Mucosa of descending colon (tissue), 3 donors: ENCODE measurements at regions not wholly inside any gene's neighbourhood (a gene's known extent, or its start where the extent isn't known, plus 50 kb on each side); places are given as distances from the start of the nearest gene placed in this dataset.

Experiments
- ATAC-seq: fragments of 200-7000 bp; cut with Tn5 transposase; one replicate; pipeline ENCODE4 v1.9.1; 2020; ENCODE audit warnings: mild to moderate bottlenecking, moderate library complexity
- DNase-seq, 3 donors: peaks; one replicate each; pipeline ENCODE4 v3.0.0-alpha.2; 2020
- H3K36me3 ChIP-seq: fragments of 200-600 bp; one replicate; pipeline ENCODE4 v1.8.0; 2021; ENCODE audit warnings: low read depth, mild to moderate bottlenecking
- H3K4me1 ChIP-seq: fragments of 200-600 bp; one replicate; pipeline ENCODE4 v1.8.0; 2021; ENCODE audit warnings: low read depth, mild to moderate bottlenecking
- H3K4me3 ChIP-seq: fragments of 200-600 bp; one replicate; pipeline ENCODE4 v1.8.0; 2021; ENCODE audit warnings: mild to moderate bottlenecking
- H3K9me3 ChIP-seq: fragments of 200-600 bp; one replicate; pipeline ENCODE4 v1.8.0; 2021; ENCODE audit warnings: mild to moderate bottlenecking
- intact Hi-C, 2 donors: fragments of 100-400 bp; cut with DNase I in 1 of 2; cut with micrococcal nuclease in 1 of 2; formaldehyde crosslinking; loops; one replicate each; pipeline versions ENCODE4 v1.11.0 to v1.11.1; 2022; cut with DNase I, micrococcal nuclease
- TF ChIP-seq, protein P1 (sequence below): fragments of 200-600 bp; IDR thresholded peaks from one replicate; pipeline ENCODE4 v1.8.0; 2022; ENCODE audit warnings: antibody characterized with exemption, mild to moderate bottlenecking
- donor health status: DM: no; HTN: no; CAD: no; lungs with moderate emphysema.
- donor health status: DM: no; HTN: no; CAD: no.
- donor health status: DM: no; HTN: yes; CAD: no.

GRCh38 chr11:30725645-30726195 is 139.6 kb upstream of the MPPED2 start:
- intact Hi-C loops = no loop called here
- H3K4me3 ChIP-seq = no peak overlapping the region
- DNase-seq = no peak
- H3K36me3 ChIP-seq = no peaks in the 10 kb centered on the region
- ATAC-seq = no peak
- no peaks in the 10 kb centered on the region for H3K4me1 ChIP-seq
- H3K9me3 ChIP-seq = no peaks in the 10 kb centered on the region
- TF ChIP-seq, protein P1, sequence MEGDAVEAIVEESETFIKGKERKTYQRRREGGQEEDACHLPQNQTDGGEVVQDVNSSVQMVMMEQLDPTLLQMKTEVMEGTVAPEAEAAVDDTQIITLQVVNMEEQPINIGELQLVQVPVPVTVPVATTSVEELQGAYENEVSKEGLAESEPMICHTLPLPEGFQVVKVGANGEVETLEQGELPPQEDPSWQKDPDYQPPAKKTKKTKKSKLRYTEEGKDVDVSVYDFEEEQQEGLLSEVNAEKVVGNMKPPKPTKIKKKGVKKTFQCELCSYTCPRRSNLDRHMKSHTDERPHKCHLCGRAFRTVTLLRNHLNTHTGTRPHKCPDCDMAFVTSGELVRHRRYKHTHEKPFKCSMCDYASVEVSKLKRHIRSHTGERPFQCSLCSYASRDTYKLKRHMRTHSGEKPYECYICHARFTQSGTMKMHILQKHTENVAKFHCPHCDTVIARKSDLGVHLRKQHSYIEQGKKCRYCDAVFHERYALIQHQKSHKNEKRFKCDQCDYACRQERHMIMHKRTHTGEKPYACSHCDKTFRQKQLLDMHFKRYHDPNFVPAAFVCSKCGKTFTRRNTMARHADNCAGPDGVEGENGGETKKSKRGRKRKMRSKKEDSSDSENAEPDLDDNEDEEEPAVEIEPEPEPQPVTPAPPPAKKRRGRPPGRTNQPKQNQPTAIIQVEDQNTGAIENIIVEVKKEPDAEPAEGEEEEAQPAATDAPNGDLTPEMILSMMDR = no peak

DNA sequence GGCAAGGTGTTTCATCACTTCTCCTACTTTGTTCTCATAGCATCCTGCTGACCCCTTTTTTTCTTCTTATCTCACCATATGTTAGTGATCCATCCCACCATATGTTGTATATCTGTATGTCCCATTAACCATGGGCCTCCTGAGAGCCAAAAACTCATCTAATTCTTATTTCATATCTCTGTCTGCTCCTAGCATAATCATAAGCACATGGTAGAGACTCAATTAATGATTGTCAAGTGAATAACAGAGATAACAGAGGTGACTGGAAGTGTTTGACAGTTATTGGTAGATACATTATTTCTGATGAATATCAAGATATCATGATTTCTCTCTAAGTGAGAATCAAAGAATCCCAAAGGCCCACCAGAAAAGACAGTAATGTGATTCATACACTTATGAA is 138.1 kb upstream of the MPPED2 start:
- DNase-seq = no peak
- H3K4me3 ChIP-seq = no peak overlapping the region
- intact Hi-C loops = no loop called here
- no peaks in the 10 kb centered on the region for H3K9me3 ChIP-seq
- TF ChIP-seq, protein P1 = no peak
- no peak for ATAC-seq
- no peaks in the 10 kb centered on the region for H3K4me1 ChIP-seq
- no peaks in the 10 kb centered on the region for H3K36me3 ChIP-seq

- ATAC-seq = no peak
- no peak for DNase-seq
- intact Hi-C loops = no loop called here
- TF ChIP-seq, protein P1 = no peak
- H3K9me3 ChIP-seq = no peaks in the 10 kb centered on the region
- no peaks in the 10 kb centered on the region for H3K36me3 ChIP-seq
- H3K4me1 ChIP-seq = no peaks in the 10 kb centered on the region
- H3K4me3 ChIP-seq = no peak overlapping the region
These were observed 133.2 kb upstream of the MPPED2 start for GRCh38 chr11:30719371-30719770.

- TF ChIP-seq, protein P1 = no peak
- Histone ChIP-seq H3K4me1 (no peaks in the 10 kb centered on the region), H3K9me3 (no peaks in the 10 kb centered on the region), H3K36me3 (no peaks in the 10 kb centered on the region), H3K4me3 (no peak overlapping the region)
- no peak for ATAC-seq
- intact Hi-C loops = no loop called here
- no peak for DNase-seq
These were observed 131.5 kb upstream of the MPPED2 start for GRCh38 chr11:30717641-30718040.

DNA sequence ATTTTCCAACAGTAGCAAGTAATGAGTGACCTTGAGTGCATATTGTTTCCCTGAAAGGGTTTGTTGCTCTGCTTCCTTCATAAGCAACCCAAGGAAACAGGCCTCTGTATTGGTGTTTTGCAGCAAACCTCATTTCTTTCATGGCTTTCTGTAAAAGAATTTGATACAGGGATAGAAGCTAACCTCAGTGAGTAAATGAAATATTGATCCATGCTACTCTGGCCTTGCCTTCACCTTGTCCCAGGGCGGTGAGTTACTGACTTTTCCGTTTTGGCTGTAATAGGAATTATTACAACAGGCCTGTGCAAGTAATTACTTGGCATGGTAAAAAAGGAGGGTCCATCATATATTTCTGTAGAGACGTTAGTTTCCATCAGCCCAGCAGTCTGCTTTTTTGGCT is 130.9 kb upstream of the MPPED2 start:
- Histone ChIP-seq H3K36me3 (no peaks in the 10 kb centered on the region), H3K4me3 (no peak overlapping the region), H3K4me1 (no peaks in the 10 kb centered on the region), H3K9me3 (no peaks in the 10 kb centered on the region)
- ATAC-seq (no peak), DNase-seq (no peak)
- TF ChIP-seq, protein P1 = no peak
- intact Hi-C loops = no loop called here

DNA sequence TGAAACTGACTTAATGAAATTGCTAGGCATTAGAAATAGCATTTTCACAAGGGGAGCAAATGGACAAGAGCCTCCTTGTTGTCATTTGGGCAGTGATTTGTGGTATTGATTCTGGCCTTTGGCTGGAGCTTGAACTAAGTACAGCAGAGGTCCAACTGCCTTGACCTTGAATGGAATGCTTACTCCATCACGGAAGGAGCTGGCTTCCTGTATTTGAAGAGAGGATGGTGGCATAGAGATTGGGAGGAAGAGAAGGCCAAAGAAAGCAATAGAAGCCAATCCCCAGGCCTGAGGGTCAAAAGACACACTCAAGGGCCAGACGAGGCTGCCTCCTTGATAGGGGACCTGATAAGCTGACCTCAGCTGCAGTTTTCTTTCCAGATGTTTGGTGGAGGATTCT is 126.6 kb upstream of the MPPED2 start:
- Histone ChIP-seq H3K4me3 (no peak overlapping the region), H3K36me3 (no peaks in the 10 kb centered on the region), H3K9me3 (no peaks in the 10 kb centered on the region), H3K4me1 (no peaks in the 10 kb centered on the region)
- intact Hi-C loops = no loop called here
- TF ChIP-seq, protein P1 = no peak
- DNase-seq (no peak), ATAC-seq (no peak)
